ENCODE measurements at regions not wholly inside any gene's neighbourhood (a gene's known extent, or its start where the extent isn't known, plus 50 kb on each side); places are given as distances from the start of the nearest gene placed in this dataset.

- H3K4me1 ChIP-seq (ENCODE audit: control insufficient read depth in 1 of 2, insufficient read depth in 2 of 2, low read length in 2 of 2): no peaks in the 10 kb centered on the region
- ChIA-PET POLR2A (no interaction called here), CTCF (no interaction called here), RAD21 (ENCODE audit: low non-redundant PET in 1 of 2, low total read pairs in 2 of 2, uncharacterized antibody in 2 of 2, unreplicated experiment in 2 of 2) (no interaction called here)
- H3K9me3 ChIP-seq (ENCODE audit: control insufficient read depth in 1 of 2, insufficient read depth in 1 of 2, low read depth in 1 of 2, low read length in 2 of 2): no peaks in the 10 kb centered on the region
- no TSS peak for BruUV-seq (replicated peaks)
- H3K9me2 ChIP-seq (ENCODE audit: insufficient read depth): no peaks in the 10 kb centered on the region
- H3K79me2 ChIP-seq (ENCODE audit: insufficient read depth, low read length): no peaks in the 10 kb centered on the region
- no peak overlapping the region for H2AFZ ChIP-seq (ENCODE audit: low read depth, low read length, poor library complexity, severe bottlenecking)
- H3K4me3 ChIP-seq (replicated peaks in 1 of 2; ENCODE audit: low read depth in 1 of 2, low read length in 2 of 2): no peak overlapping the region
- no peaks in the 10 kb centered on the region for H3K27me3 ChIP-seq (ENCODE audit: insufficient read depth, low read length)
- H3K36me3 ChIP-seq (ENCODE audit: control insufficient read depth in 1 of 2, insufficient read depth in 2 of 2, low read length in 2 of 2): no peaks in the 10 kb centered on the region
- intact Hi-C loops (cut with micrococcal nuclease): no loop called here
- H3K9ac ChIP-seq (ENCODE audit: low read length): no peak overlapping the region
- no peaks in the 10 kb centered on the region for H4K20me1 ChIP-seq (ENCODE audit: insufficient read depth)
- TF ChIP-seq CBX3 (IDR thresholded peaks at IDR 0.05; ENCODE audit: low read depth) (no peak), ELF1 (IDR thresholded peaks at IDR 0.05; ENCODE audit: borderline replicate concordance, low read depth) (no peak), TCF7L2 (IDR thresholded peaks at IDR 0.05; ENCODE audit: borderline replicate concordance, extremely low read depth, insufficient read depth, insufficient read length) (no peak), RAD21 (IDR thresholded peaks at IDR 0.05; ENCODE audit: low read depth) (no peak), EZH2 (IDR thresholded peaks at IDR 0.05) (no peak), ZNF274 (IDR thresholded peaks at IDR 0.05; ENCODE audit: low read depth, low read length) (no peak), JUND (IDR thresholded peaks at IDR 0.05) (no peak), ZFX (IDR thresholded peaks at IDR 0.05) (no peak), EZH2phosphoT487 (IDR thresholded peaks at IDR 0.05; ENCODE audit: borderline replicate concordance) (no peak), SRF (IDR thresholded peaks at IDR 0.05; ENCODE audit: low read depth) (no peak), POLR2A (IDR thresholded peaks at IDR 0.05; ENCODE audit: borderline replicate concordance, extremely low read depth, insufficient read depth, insufficient read length) (no peak), ATF3 (IDR thresholded peaks at IDR 0.05) (no peak), FOSL1 (IDR thresholded peaks at IDR 0.05; ENCODE audit: low read depth) (no peak), SIN3A (IDR thresholded peaks at IDR 0.05; ENCODE audit: low read depth) (no peak), REST (IDR thresholded peaks at IDR 0.05; ENCODE audit: low read depth) (no peak), SP1 (IDR thresholded peaks at IDR 0.05; ENCODE audit: low read depth) (no peak)
- TF ChIP-seq, protein P1, sequence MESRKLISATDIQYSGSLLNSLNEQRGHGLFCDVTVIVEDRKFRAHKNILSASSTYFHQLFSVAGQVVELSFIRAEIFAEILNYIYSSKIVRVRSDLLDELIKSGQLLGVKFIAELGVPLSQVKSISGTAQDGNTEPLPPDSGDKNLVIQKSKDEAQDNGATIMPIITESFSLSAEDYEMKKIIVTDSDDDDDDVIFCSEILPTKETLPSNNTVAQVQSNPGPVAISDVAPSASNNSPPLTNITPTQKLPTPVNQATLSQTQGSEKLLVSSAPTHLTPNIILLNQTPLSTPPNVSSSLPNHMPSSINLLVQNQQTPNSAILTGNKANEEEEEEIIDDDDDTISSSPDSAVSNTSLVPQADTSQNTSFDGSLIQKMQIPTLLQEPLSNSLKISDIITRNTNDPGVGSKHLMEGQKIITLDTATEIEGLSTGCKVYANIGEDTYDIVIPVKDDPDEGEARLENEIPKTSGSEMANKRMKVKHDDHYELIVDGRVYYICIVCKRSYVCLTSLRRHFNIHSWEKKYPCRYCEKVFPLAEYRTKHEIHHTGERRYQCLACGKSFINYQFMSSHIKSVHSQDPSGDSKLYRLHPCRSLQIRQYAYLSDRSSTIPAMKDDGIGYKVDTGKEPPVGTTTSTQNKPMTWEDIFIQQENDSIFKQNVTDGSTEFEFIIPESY (IDR thresholded peaks at IDR 0.05; ENCODE audit: extremely low read depth, insufficient replicate concordance, low read length): no peak
- no peak for DNase-seq (ENCODE audit: low read depth, low spot score)
- no peak for ATAC-seq
- no peak overlapping the region for H3K4me2 ChIP-seq (ENCODE audit: low read length)
- no peak overlapping the region for H3K27ac ChIP-seq (ENCODE audit: low read depth, low read length)
Observed at GRCh38 chr6:168206661-168207274, 112.8 kb downstream of the DACT2 start.
